Heart left ventricle (tissue), 16 donors: ENCODE measurements at regions not wholly inside any gene's neighbourhood (a gene's known extent, or its start where the extent isn't known, plus 50 kb on each side); places are given as distances from the start of the nearest gene placed in this dataset.
A peak's percentile ranks its signal among the peaks of the same experiment; 100 is the strongest.

ENCODE experiments used
- ATAC-seq, 4 donors: fragments of 200-7000 bp; cut with Tn5 transposase; one replicate each; pipeline ENCODE4 v1.9.1; 2020 to 2022; ENCODE audit warnings: moderate library complexity in 4 of 4, mild to moderate bottlenecking in 3 of 4, moderate number of reproducible peaks in 1 of 4
- DNase-seq, 5 donors: peaks; one replicate each; pipeline ENCODE4 v3.0.0-alpha.2; 2020
- H3K27ac ChIP-seq, 12 donors: fragments of 200-600 bp; sonication (generic) in 4 of 12; one replicate each; pipeline versions ENCODE4 v1.5.0 to v1.8.0; 2016 to 2022; ENCODE audit warnings: mild to moderate bottlenecking in 2 of 12
- H3K27me3 ChIP-seq, 9 donors: fragments of 200-600 bp; sonication (generic) in 2 of 9; one replicate each; pipeline versions ENCODE4 v1.5.1 to v1.8.0; 2016 to 2022; ENCODE audit warnings: mild to moderate bottlenecking in 3 of 9
- H3K36me3 ChIP-seq, 9 donors: fragments of 200-600 bp; sonication (generic) in 2 of 9; one replicate each; pipeline versions ENCODE4 v1.5.0 to v1.8.0; 2018 to 2022; ENCODE audit warnings: mild to moderate bottlenecking in 2 of 9
- H3K4me1 ChIP-seq, 12 donors: fragments of 200-600 bp; sonication (generic) in 4 of 12; one replicate each; pipeline versions ENCODE4 v1.5.0 to v1.8.0; 2016 to 2022; ENCODE audit warnings: mild to moderate bottlenecking in 3 of 12
- H3K4me3 ChIP-seq, 12 donors: fragments of 200-600 bp; sonication (generic) in 4 of 12; one replicate each; pipeline versions ENCODE4 v1.5.0 to v1.8.0; 2017 to 2022; ENCODE audit warnings: mild to moderate bottlenecking in 9 of 12, moderate library complexity in 4 of 12
- H3K9me3 ChIP-seq, 12 donors: fragments of 200-600 bp; sonication (generic) in 4 of 12; one replicate each; pipeline versions ENCODE4 v1.5.0 to v1.8.0; 2016 to 2022; ENCODE audit warnings: mild to moderate bottlenecking in 1 of 12
- CTCF ChIP-seq, 12 donors: fragments of 200-600 bp; sonication (generic) in 4 of 12; IDR thresholded peaks; one replicate each; pipeline versions ENCODE4 v1.5.0 to v1.8.0; 2018 to 2022; ENCODE audit warnings: antibody characterized with exemption in 12 of 12, mild to moderate bottlenecking in 5 of 12
- POLR2A ChIP-seq, 2 donors: fragments of 450-650 bp; IDR thresholded peaks; one replicate each; pipeline ENCODE4 v1.6.1; 2017; ENCODE audit warnings: antibody characterized with exemption in 2 of 2, mild to moderate bottlenecking in 2 of 2, moderate library complexity in 2 of 2
- WGBS, 4 donors: extraction: QIAGEN DNeasy Blood & Tissue Kit in 2 of 4; methylation state at CpG; one replicate each; pipeline versions ENCODE4 v1.1.5 to v1.1.7; 2013 to 2018; 5-methylcytosine and 5-hydroxymethylcytosine counted together
- intact Hi-C, 10 donors: fragments of 100-400 bp; cut with DNase I; formaldehyde crosslinking; loops; one replicate each; pipeline versions ENCODE4 v1.11.1 to v1.14.2; 2022
- donor health status: ischemic (EF 13 %, LVEDD 7.1; RV severe dilation, severe dysfunction).
- donor health status: healthy with polysubstance abuse.
- donor health status: DM: no; HTN: yes; CAD: no.
- donor health status: DM: no; HTN: no; CAD: no.
- donor health status: ischemic (EF 25% LVEDD 6.9; RV normal size, moderate dysfunction).
- donor health status: ischemic (EF 25% LVEDD 5.7; RV mildly dilated, moderate dysfunction).
- donor health status: healthy.
- donor health status: DM: yes; HTN: yes; CAD: no.
- donor health status: ischemic (EF 35%, LVEDD 5.7; RV mildly dilated, moderate dysfunction).
- donor health status: nonischemic (EF 11% LVEDD 7.7; RV severe dilation, severe dysfunction).
- donor health status: DM: yes; HTN: yes; CAD: no.
- donor health status: PGD.
- donor health status: ischemic (EF 29% LVEDD 5.4; RV normal size, mild dysfunction).
- donor health status: nonischemic (EF 23%, LVEDD 6.1; RV moderate dilation, normal function).

- no peak overlapping the region for H3K4me3 ChIP-seq
Measured at GRCh38 chr15:25181293-25182097, 226.7 kb downstream of the SNRPN start.

GRCh38 chr15:25182098-25182478, 227.3 kb downstream of the SNRPN start:
- Histone ChIP-seq H3K9me3 (peaks cover 0 to 52% (median 3%) of the 10 kb centered on the region in 12 donors), H3K4me1 (no peaks in the 10 kb centered on the region), H3K36me3 (no peaks in the 10 kb centered on the region), H3K27ac (no peak overlapping the region), H3K27me3 (no peaks in the 10 kb centered on the region), H3K4me3 (no peak overlapping the region)
- DNase-seq (peak in 1 of 5 donors; percentile 2), ATAC-seq (no peak)
- 85 to 94% (median 88%) methylated on average over 5 to 6 of the region's 6 CpGs for WGBS, 4 donors
- intact Hi-C loops, result no loop called here
- TF ChIP-seq POLR2A (IDR thresholded peaks at IDR 0.05) (no peak), CTCF (IDR thresholded peaks at IDR 0.05) (no peak)

More at GRCh38 chr15:25181293-25182097, 226.7 kb downstream of the SNRPN start:
- no peaks in the 10 kb centered on the region for H3K36me3 ChIP-seq
- no peak overlapping the region for H3K27ac ChIP-seq
- no peaks in the 10 kb centered on the region for H3K4me1 ChIP-seq
- DNase-seq, result peak in 3 of 5 donors; percentile 2 to 42 (median 15)
- no peaks in the 10 kb centered on the region for H3K27me3 ChIP-seq
- 79 to 86% (median 82%) methylated on average over 17 of the region's 17 CpGs for WGBS, 4 donors
- ATAC-seq, result no peak
- TF ChIP-seq POLR2A (IDR thresholded peaks at IDR 0.05) (no peak), CTCF (IDR thresholded peaks at IDR 0.05) (no peak)
- peaks cover 0 to 57% (median 4%) of the 10 kb centered on the region in 12 donors for H3K9me3 ChIP-seq
- intact Hi-C loops, result no loop called here

- Histone ChIP-seq H3K27me3 (no peaks in the 10 kb centered on the region), H3K27ac (no peak overlapping the region), H3K4me3 (no peak overlapping the region), H3K9me3 (peaks cover 0 to 48% (median 1%) of the 10 kb centered on the region in 12 donors), H3K4me1 (no peaks in the 10 kb centered on the region), H3K36me3 (no peaks in the 10 kb centered on the region)
- TF ChIP-seq CTCF (IDR thresholded peaks at IDR 0.05) (peak in 1 of 12 donors; percentile 9), POLR2A (IDR thresholded peaks at IDR 0.05) (no peak)
- DNase-seq (peak in 4 of 5 donors; percentile 2 to 42 (median 11)), ATAC-seq (no peak)
- intact Hi-C loops, result no loop called here
- 74 to 86% (median 82%) methylated on average over 12 to 14 of the region's 14 CpGs for WGBS, 4 donors
Measured at GRCh38 chr15:25182736-25183445, 228.1 kb downstream of the SNRPN start.

- H3K27me3 ChIP-seq, result no peaks in the 10 kb centered on the region
- intact Hi-C loops, result no loop called here
- ATAC-seq, result no peak
- 61 to 83% (median 76%) methylated on average over 4 to 9 of the region's 9 CpGs for WGBS, 4 donors
- H3K9me3 ChIP-seq, result peaks cover 0 to 53% (median 1%) of the 10 kb centered on the region in 12 donors
- no peak overlapping the region for H3K27ac ChIP-seq
- H3K4me3 ChIP-seq, result no peak overlapping the region
- TF ChIP-seq POLR2A (IDR thresholded peaks at IDR 0.05) (no peak), CTCF (IDR thresholded peaks at IDR 0.05) (no peak)
- H3K36me3 ChIP-seq, result no peaks in the 10 kb centered on the region
- DNase-seq, result peak in 3 of 5 donors; percentile 8 to 25 (median 14)
- H3K4me1 ChIP-seq, result no peaks in the 10 kb centered on the region
Measured at GRCh38 chr15:25183581-25184251, 228.9 kb downstream of the SNRPN start.
